Liver (tissue), 2 donors: ENCODE measurements at regions not wholly inside any gene's neighbourhood (a gene's known extent, or its start where the extent isn't known, plus 50 kb on each side); places are given as distances from the start of the nearest gene placed in this dataset.

Source experiments
- REST ChIP-seq: IDR thresholded peaks from 2 replicates; pipeline ENCODE4 v1.6.1; 2016; ENCODE audit warnings: antibody characterized with exemption, mild to moderate bottlenecking
- YY1 ChIP-seq: IDR thresholded peaks from 2 replicates; pipeline ENCODE4 v1.6.1; 2016; ENCODE audit warnings: antibody characterized with exemption, mild to moderate bottlenecking
- TF ChIP-seq, protein P1 (sequence below): IDR thresholded peaks from 2 replicates; pipeline ENCODE4 v1.6.1; 2016; ENCODE audit warnings: antibody characterized with exemption
- TF ChIP-seq, protein P2 (sequence below): fragments of 150-350 bp; IDR thresholded peaks from 2 replicates; pipeline ENCODE4 v1.5.1; 2017; ENCODE audit warnings: improper control_type of control experiment, low read depth, low read length; ENCODE audit not compliant: missing input control
- TF ChIP-seq, protein P3 (sequence below): IDR thresholded peaks from 2 replicates; pipeline ENCODE4 v1.6.1; 2016; ENCODE audit warnings: antibody characterized with exemption
- donor health status: healthy.

GRCh38 chr5:145588113-145588512 lies 247.0 kb downstream of the PRELID2 start:
- no peak for TF ChIP-seq YY1
- TF ChIP-seq, protein P1, sequence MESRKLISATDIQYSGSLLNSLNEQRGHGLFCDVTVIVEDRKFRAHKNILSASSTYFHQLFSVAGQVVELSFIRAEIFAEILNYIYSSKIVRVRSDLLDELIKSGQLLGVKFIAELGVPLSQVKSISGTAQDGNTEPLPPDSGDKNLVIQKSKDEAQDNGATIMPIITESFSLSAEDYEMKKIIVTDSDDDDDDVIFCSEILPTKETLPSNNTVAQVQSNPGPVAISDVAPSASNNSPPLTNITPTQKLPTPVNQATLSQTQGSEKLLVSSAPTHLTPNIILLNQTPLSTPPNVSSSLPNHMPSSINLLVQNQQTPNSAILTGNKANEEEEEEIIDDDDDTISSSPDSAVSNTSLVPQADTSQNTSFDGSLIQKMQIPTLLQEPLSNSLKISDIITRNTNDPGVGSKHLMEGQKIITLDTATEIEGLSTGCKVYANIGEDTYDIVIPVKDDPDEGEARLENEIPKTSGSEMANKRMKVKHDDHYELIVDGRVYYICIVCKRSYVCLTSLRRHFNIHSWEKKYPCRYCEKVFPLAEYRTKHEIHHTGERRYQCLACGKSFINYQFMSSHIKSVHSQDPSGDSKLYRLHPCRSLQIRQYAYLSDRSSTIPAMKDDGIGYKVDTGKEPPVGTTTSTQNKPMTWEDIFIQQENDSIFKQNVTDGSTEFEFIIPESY, result no peak
- TF ChIP-seq, protein P2, sequence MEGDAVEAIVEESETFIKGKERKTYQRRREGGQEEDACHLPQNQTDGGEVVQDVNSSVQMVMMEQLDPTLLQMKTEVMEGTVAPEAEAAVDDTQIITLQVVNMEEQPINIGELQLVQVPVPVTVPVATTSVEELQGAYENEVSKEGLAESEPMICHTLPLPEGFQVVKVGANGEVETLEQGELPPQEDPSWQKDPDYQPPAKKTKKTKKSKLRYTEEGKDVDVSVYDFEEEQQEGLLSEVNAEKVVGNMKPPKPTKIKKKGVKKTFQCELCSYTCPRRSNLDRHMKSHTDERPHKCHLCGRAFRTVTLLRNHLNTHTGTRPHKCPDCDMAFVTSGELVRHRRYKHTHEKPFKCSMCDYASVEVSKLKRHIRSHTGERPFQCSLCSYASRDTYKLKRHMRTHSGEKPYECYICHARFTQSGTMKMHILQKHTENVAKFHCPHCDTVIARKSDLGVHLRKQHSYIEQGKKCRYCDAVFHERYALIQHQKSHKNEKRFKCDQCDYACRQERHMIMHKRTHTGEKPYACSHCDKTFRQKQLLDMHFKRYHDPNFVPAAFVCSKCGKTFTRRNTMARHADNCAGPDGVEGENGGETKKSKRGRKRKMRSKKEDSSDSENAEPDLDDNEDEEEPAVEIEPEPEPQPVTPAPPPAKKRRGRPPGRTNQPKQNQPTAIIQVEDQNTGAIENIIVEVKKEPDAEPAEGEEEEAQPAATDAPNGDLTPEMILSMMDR, result no peak
- TF ChIP-seq, protein P3, sequence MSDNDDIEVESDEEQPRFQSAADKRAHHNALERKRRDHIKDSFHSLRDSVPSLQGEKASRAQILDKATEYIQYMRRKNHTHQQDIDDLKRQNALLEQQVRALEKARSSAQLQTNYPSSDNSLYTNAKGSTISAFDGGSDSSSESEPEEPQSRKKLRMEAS, result no peak
- no peak for TF ChIP-seq REST
